ENCODE measurements at regions not wholly inside any gene's neighbourhood (a gene's known extent, or its start where the extent isn't known, plus 50 kb on each side); places are given as distances from the start of the nearest gene placed in this dataset.

- TF ChIP-seq BACH1 (IDR thresholded peaks at IDR 0.05; ENCODE audit: low read length): no peak
- no peak for TF ChIP-seq JUND (IDR thresholded peaks at IDR 0.05; ENCODE audit: low read length)
- TF ChIP-seq TEAD4 (IDR thresholded peaks at IDR 0.05; ENCODE audit: low read depth, low read length): no peak
- TF ChIP-seq ATF2 (IDR thresholded peaks at IDR 0.05; ENCODE audit: low read length): no peak
- TF ChIP-seq RXRA (IDR thresholded peaks at IDR 0.05; ENCODE audit: insufficient read depth, low read depth, low read length): no peak
- TF ChIP-seq SUZ12 (IDR thresholded peaks at IDR 0.05; ENCODE audit: low read length): no peak
- no peak for TF ChIP-seq ZNF274 (IDR thresholded peaks at IDR 0.05; ENCODE audit: borderline replicate concordance, extremely low read depth, low read length)
Observed at GRCh38 chr5:97907646-97908400, 724.8 kb upstream of the RIOK2 start (continued).

All from H1 (cell line).